ENCODE measurements at regions not wholly inside any gene's neighbourhood (a gene's known extent, or its start where the extent isn't known, plus 50 kb on each side); places are given as distances from the start of the nearest gene placed in this dataset.

GRCh38 chr2:59711121-59711520 is 842.3 kb downstream of the BCL11A start:
- POLR2A ChIA-PET (ENCODE audit: unreplicated experiment), result no interaction called here
- H3K27me3 ChIP-seq (ENCODE audit: insufficient read depth, low read depth), result no peaks in the 10 kb centered on the region
- H4K20me1 ChIP-seq (ENCODE audit: insufficient read depth), result no peaks in the 10 kb centered on the region
- intact Hi-C loops (cut with micrococcal nuclease; ENCODE audit: unreplicated experiment), result no loop called here
- no TSS peak for BruUV-seq (replicated peaks)
- no peaks in the 10 kb centered on the region for H3K36me3 ChIP-seq (ENCODE audit: low read depth)
- no peaks in the 10 kb centered on the region; the same call in 1 of the 2 replicates for H3K9me2 ChIP-seq (ENCODE audit: insufficient read depth)
- H3K27ac ChIP-seq, result no peak overlapping the region
- no peak for DNase-seq
- no peak overlapping the region for H3K4me3 ChIP-seq
- H2AFZ ChIP-seq, result no peak overlapping the region
- H3K4me1 ChIP-seq (replicated peaks; ENCODE audit: insufficient read depth), result no peaks in the 10 kb centered on the region
- no peaks in the 10 kb centered on the region for H3F3A ChIP-seq (ENCODE audit: insufficient read depth, low read depth)
- no peak overlapping the region for H3K4me2 ChIP-seq
- CTCF ChIA-PET, result no interaction called here
- H3K9me3 ChIP-seq (ENCODE audit: insufficient read depth, low read depth), result no peaks in the 10 kb centered on the region
- no peak for TF ChIP-seq EZH2 (IDR thresholded peaks at IDR 0.05; ENCODE audit: low read depth)
- TF ChIP-seq CTCF (conservative IDR thresholded peaks at IDR 0.05), result no peak
- no peaks in the 10 kb centered on the region for H3K79me2 ChIP-seq (ENCODE audit: low read depth)

- no peaks in the 10 kb centered on the region; the same call in 1 of the 2 replicates for H3K9me2 ChIP-seq (ENCODE audit: insufficient read depth)
- no peak overlapping the region for H3K4me3 ChIP-seq
- H3K9me3 ChIP-seq (ENCODE audit: insufficient read depth, low read depth), result no peaks in the 10 kb centered on the region
- no peaks in the 10 kb centered on the region for H4K20me1 ChIP-seq (ENCODE audit: insufficient read depth)
- H3K27ac ChIP-seq, result no peak overlapping the region
- H3K27me3 ChIP-seq (ENCODE audit: insufficient read depth, low read depth), result no peaks in the 10 kb centered on the region
- no peak for DNase-seq
- CTCF ChIA-PET, result no interaction called here
- intact Hi-C loops (cut with micrococcal nuclease; ENCODE audit: unreplicated experiment), result no loop called here
- BruUV-seq (replicated peaks), result no TSS peak
- no peaks in the 10 kb centered on the region for H3K36me3 ChIP-seq (ENCODE audit: low read depth)
- H3F3A ChIP-seq (ENCODE audit: insufficient read depth, low read depth), result no peaks in the 10 kb centered on the region
- no peaks in the 10 kb centered on the region for H3K79me2 ChIP-seq (ENCODE audit: low read depth)
- H2AFZ ChIP-seq, result no peak overlapping the region
- H3K4me1 ChIP-seq (replicated peaks; ENCODE audit: insufficient read depth), result no peaks in the 10 kb centered on the region
- TF ChIP-seq CTCF (conservative IDR thresholded peaks at IDR 0.05) (no peak), EZH2 (IDR thresholded peaks at IDR 0.05; ENCODE audit: low read depth) (no peak)
- POLR2A ChIA-PET (ENCODE audit: unreplicated experiment), result no interaction called here
- no peak overlapping the region for H3K4me2 ChIP-seq
Measured at GRCh38 chr2:59706729-59707128, 846.7 kb downstream of the BCL11A start.

- Histone ChIP-seq H3K27ac (no peak overlapping the region), H3K9me2 (ENCODE audit: insufficient read depth) (no peaks in the 10 kb centered on the region; the same call in 1 of the 2 replicates), H3K4me2 (no peak overlapping the region), H3K36me3 (ENCODE audit: low read depth) (no peaks in the 10 kb centered on the region), H3F3A (ENCODE audit: insufficient read depth, low read depth) (no peaks in the 10 kb centered on the region), H3K9me3 (ENCODE audit: insufficient read depth, low read depth) (no peaks in the 10 kb centered on the region), H2AFZ (no peak overlapping the region), H4K20me1 (ENCODE audit: insufficient read depth) (no peaks in the 10 kb centered on the region), H3K79me2 (ENCODE audit: low read depth) (no peaks in the 10 kb centered on the region), H3K4me3 (no peak overlapping the region), H3K4me1 (replicated peaks; ENCODE audit: insufficient read depth) (no peaks in the 10 kb centered on the region), H3K27me3 (ENCODE audit: insufficient read depth, low read depth) (no peaks in the 10 kb centered on the region)
- ChIA-PET CTCF (no interaction called here), POLR2A (ENCODE audit: unreplicated experiment) (no interaction called here)
- DNase-seq, result no peak
- intact Hi-C loops (cut with micrococcal nuclease; ENCODE audit: unreplicated experiment), result no loop called here
- TF ChIP-seq EZH2 (IDR thresholded peaks at IDR 0.05; ENCODE audit: low read depth), result no peak
- TF ChIP-seq CTCF (conservative IDR thresholded peaks at IDR 0.05), result no peak
- no TSS peak for BruUV-seq (replicated peaks)
Measured at GRCh38 chr2:59703796-59704195, 849.7 kb downstream of the BCL11A start.

Data from PC-9 (cell line).